CD14-positive monocyte (primary cell): ENCODE measurements at regions not wholly inside any gene's neighbourhood (a gene's known extent, or its start where the extent isn't known, plus 50 kb on each side); places are given as distances from the start of the nearest gene placed in this dataset.

Source experiments
- DNase-seq, 3 donors: peaks; one replicate each; pipeline ENCODE4 v3.0.0-alpha.2; 2011 to 2022
- H2AFZ ChIP-seq: 2 replicates; pipeline ENCODE4 v1.6.0; 2012; ENCODE audit warnings: mild to moderate bottlenecking, low read depth, low read length, inconsistent platforms; ENCODE audit not compliant: insufficient read depth, poor library complexity, severe bottlenecking
- H3K27ac ChIP-seq, 2 donors: 1 replicate in 1 of 2; 2 replicates in 1 of 2; pipeline ENCODE4 v1.5.1; 2012 to 2013; ENCODE audit warnings: low read length in 2 of 2, control low read depth in 1 of 2, inconsistent platforms in 1 of 2, low read depth in 1 of 2, mild to moderate bottlenecking in 1 of 2
- H3K27me3 ChIP-seq, 2 donors: one replicate each; pipeline versions ENCODE4 v1.6.0 to v1.6.1; 2011 to 2013; ENCODE audit warnings: low read length in 2 of 2; ENCODE audit not compliant: control insufficient read depth in 2 of 2, insufficient read depth in 2 of 2
- H3K36me3 ChIP-seq, 2 donors: replicated peaks in 1 of 2; 1 replicate in 1 of 2; 2 replicates in 1 of 2; pipeline versions ENCODE4 v1.5.1 to v1.6.1; 2012 to 2013; ENCODE audit warnings: low read length in 2 of 2, control low read depth in 1 of 2, inconsistent platforms in 1 of 2, mild to moderate bottlenecking in 1 of 2; ENCODE audit not compliant: insufficient read depth in 2 of 2, control insufficient read depth in 1 of 2
- H3K4me1 ChIP-seq, 2 donors: 1 replicate in 1 of 2; 2 replicates in 1 of 2; pipeline versions ENCODE4 v1.5.1 to v1.6.1; 2012 to 2013; ENCODE audit warnings: low read length in 2 of 2, control low read depth in 1 of 2, inconsistent platforms in 1 of 2, mild to moderate bottlenecking in 1 of 2, moderate library complexity in 1 of 2; ENCODE audit not compliant: insufficient read depth in 2 of 2, control insufficient read depth in 1 of 2
- H3K4me2 ChIP-seq: replicated peaks from 2 replicates; pipeline ENCODE3; 2012; ENCODE audit warnings: low read length, moderate library complexity, mild to moderate bottlenecking; ENCODE audit not compliant: poor library complexity, severe bottlenecking; ENCODE audit errors: extremely low read depth
- H3K4me3 ChIP-seq, 3 experiments: fragments of 200-600 bp in 1 of 3; sonication (generic) in 1 of 3; replicated peaks in 1 of 3; 1 replicate in 2 of 3; 2 replicates in 1 of 3; pipeline ENCODE4 v1.5.1; 2011 to 2013; ENCODE audit warnings: low read length in 3 of 3, mild to moderate bottlenecking in 3 of 3, control low read depth in 2 of 3, low read depth in 2 of 3, inconsistent platforms in 1 of 3, moderate library complexity in 1 of 3
- H3K79me2 ChIP-seq: 2 replicates; pipeline ENCODE4 v1.6.0; 2012; ENCODE audit warnings: mild to moderate bottlenecking, control low read depth, inconsistent platforms, low read length, moderate library complexity; ENCODE audit not compliant: insufficient read depth
- H3K9ac ChIP-seq: 2 replicates; pipeline ENCODE4 v1.6.0; 2017; ENCODE audit warnings: low read length, mild to moderate bottlenecking; ENCODE audit not compliant: insufficient read depth, poor library complexity, severe bottlenecking
- H3K9me3 ChIP-seq, 2 donors: replicated peaks in 1 of 2; 1 replicate in 1 of 2; 2 replicates in 1 of 2; pipeline versions ENCODE4 v1.5.1 to v1.6.1; 2012 to 2013; ENCODE audit warnings: low read length in 2 of 2, control low read depth in 1 of 2; ENCODE audit not compliant: control insufficient read depth in 1 of 2, insufficient read depth in 1 of 2
- H4K20me1 ChIP-seq: 2 replicates; pipeline ENCODE4 v1.6.0; 2012; ENCODE audit warnings: mild to moderate bottlenecking, low read length, control low read depth, moderate library complexity; ENCODE audit not compliant: insufficient read depth
- H3K27ac Mint-ChIP-seq, 7 donors: one replicate each; pipeline ENCODE4 v1.8.0; 2020; ENCODE audit warnings: mild to moderate bottlenecking in 7 of 7, mixed read lengths in 7 of 7, moderate library complexity in 6 of 7, inconsistent platforms in 2 of 7
- H3K27me3 Mint-ChIP-seq, 3 donors: one replicate each; pipeline ENCODE4 v1.8.0; 2021 to 2022; ENCODE audit warnings: low read depth in 3 of 3, mild to moderate bottlenecking in 3 of 3, mixed read lengths in 3 of 3, moderate library complexity in 3 of 3, inconsistent platforms in 1 of 3
- H3K36me3 Mint-ChIP-seq, 2 donors: one replicate each; pipeline ENCODE4 v1.8.0; 2020; ENCODE audit warnings: mixed read lengths in 2 of 2, inconsistent platforms in 1 of 2, mild to moderate bottlenecking in 1 of 2
- H3K4me1 Mint-ChIP-seq: one replicate; pipeline ENCODE4 v1.8.0; 2020; ENCODE audit warnings: mild to moderate bottlenecking, mixed read lengths
- H3K4me3 Mint-ChIP-seq, 2 donors: one replicate each; pipeline ENCODE4 v1.8.0; 2020; ENCODE audit warnings: mild to moderate bottlenecking in 2 of 2, mixed read lengths in 2 of 2, moderate library complexity in 1 of 2
- H3K9me3 Mint-ChIP-seq, 7 donors: one replicate each; pipeline ENCODE4 v1.8.0; 2020 to 2022; ENCODE audit warnings: mixed read lengths in 7 of 7, mild to moderate bottlenecking in 6 of 7, moderate library complexity in 6 of 7, inconsistent platforms in 2 of 7
- CTCF ChIP-seq: fragments of 200-600 bp; IDR thresholded peaks from one replicate; pipeline ENCODE4 v1.8.0; 2022; ENCODE audit warnings: antibody characterized with exemption, mild to moderate bottlenecking
- WGBS: methylation state at CpG from one replicate; pipeline ENCODE4 v1.1.5; 2013; ENCODE audit warnings: missing lambda C conversion rate; ENCODE audit not compliant: insufficient coverage; 5-methylcytosine and 5-hydroxymethylcytosine counted together
- intact Hi-C, 2 donors: fragments of 100-400 bp; cut with micrococcal nuclease; formaldehyde crosslinking; loops; one replicate each; pipeline versions ENCODE4 v1.15.0 to v1.15.1; 2023

GRCh38 chr20:43302936-43303335, 113.2 kb upstream of the PTPRT start:
- H3K36me3 ChIP-seq = no peaks in the 10 kb centered on the region
- Mint-ChIP-seq H3K9me3 (peaks cover 0 to 8% (median 4%) of the 10 kb centered on the region in 7 donors), H3K27me3 (peaks cover 0 to 6% (median 2%) of the 10 kb centered on the region in 3 donors), H3K4me1 (no peaks in the 10 kb centered on the region), H3K36me3 (no peaks in the 10 kb centered on the region), H3K4me3 (no peak overlapping the region), H3K27ac (no peak overlapping the region)
- no peak overlapping the region for H3K27ac ChIP-seq
- H3K27me3 ChIP-seq = no peaks in the 10 kb centered on the region
- no peak for DNase-seq
- no peaks in the 10 kb centered on the region for H3K9me3 ChIP-seq
- no peak overlapping the region for H3K4me3 ChIP-seq
- no peak overlapping the region for H3K4me2 ChIP-seq
- intact Hi-C loops = no loop called here
- no peak overlapping the region for H2AFZ ChIP-seq
- H4K20me1 ChIP-seq = no peaks in the 10 kb centered on the region
- H3K4me1 ChIP-seq = no peaks in the 10 kb centered on the region
- H3K9ac ChIP-seq = no peak overlapping the region
- no peaks in the 10 kb centered on the region for H3K79me2 ChIP-seq
- 97% methylated on average over 4 of the region's 4 CpGs for WGBS
- TF ChIP-seq CTCF = no peak

DNA sequence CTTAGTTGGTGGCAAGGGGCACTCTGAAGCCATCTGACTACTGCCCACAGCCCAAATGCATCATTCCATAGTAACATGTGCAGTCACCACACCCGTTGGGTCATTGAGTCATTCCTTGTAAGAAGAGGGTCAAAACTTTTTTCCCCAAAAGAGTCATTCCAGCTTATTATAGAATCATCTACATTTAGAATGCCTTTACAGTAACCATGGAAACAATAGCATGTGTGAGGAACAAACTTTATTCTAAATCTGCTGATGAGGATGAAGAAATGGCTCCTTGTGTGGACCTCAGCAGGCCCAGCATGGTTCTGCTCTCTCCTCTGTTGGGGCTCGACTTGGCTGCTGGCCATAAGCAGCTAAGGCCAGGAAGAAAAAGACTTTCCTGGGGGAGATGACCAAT, 111.2 kb upstream of the PTPRT start:
- WGBS = 80% methylated on average over 1 of the region's 2 CpGs
- H3K36me3 Mint-ChIP-seq = no peaks in the 10 kb centered on the region
- Histone ChIP-seq H3K4me3 (no peak overlapping the region), H3K9me3 (peaks cover 0 to under 1% of the 10 kb centered on the region in 2 donors), H2AFZ (no peak overlapping the region), H3K27me3 (no peaks in the 10 kb centered on the region), H3K4me1 (no peaks in the 10 kb centered on the region), H3K79me2 (no peaks in the 10 kb centered on the region), H4K20me1 (no peaks in the 10 kb centered on the region), H3K4me2 (no peak overlapping the region), H3K9ac (no peak overlapping the region), H3K36me3 (no peaks in the 10 kb centered on the region), H3K27ac (no peak overlapping the region)
- no peak for TF ChIP-seq CTCF
- no peak overlapping the region for H3K4me3 Mint-ChIP-seq
- peaks cover 0 to 13% (median 8%) of the 10 kb centered on the region in 7 donors for H3K9me3 Mint-ChIP-seq
- H3K4me1 Mint-ChIP-seq = no peaks in the 10 kb centered on the region
- peak overlapping the region in 1 of 7 donors; percentile 2 for H3K27ac Mint-ChIP-seq
- no peak for DNase-seq
- peaks cover 0 to 6% (median 2%) of the 10 kb centered on the region in 3 donors for H3K27me3 Mint-ChIP-seq
- intact Hi-C loops = no loop called here
